GM12874 (cell line): ENCODE measurements at regions not wholly inside any gene's neighbourhood (a gene's known extent, or its start where the extent isn't known, plus 50 kb on each side); places are given as distances from the start of the nearest gene placed in this dataset.

Experiments
- TF ChIP-seq, protein P1 (sequence below): IDR thresholded peaks from 2 replicates; pipeline ENCODE4 v1.5.1; 2011; ENCODE audit warnings: low read depth, mild to moderate bottlenecking, control low read depth, low read length, moderate library complexity; ENCODE audit not compliant: insufficient read depth

DNA sequence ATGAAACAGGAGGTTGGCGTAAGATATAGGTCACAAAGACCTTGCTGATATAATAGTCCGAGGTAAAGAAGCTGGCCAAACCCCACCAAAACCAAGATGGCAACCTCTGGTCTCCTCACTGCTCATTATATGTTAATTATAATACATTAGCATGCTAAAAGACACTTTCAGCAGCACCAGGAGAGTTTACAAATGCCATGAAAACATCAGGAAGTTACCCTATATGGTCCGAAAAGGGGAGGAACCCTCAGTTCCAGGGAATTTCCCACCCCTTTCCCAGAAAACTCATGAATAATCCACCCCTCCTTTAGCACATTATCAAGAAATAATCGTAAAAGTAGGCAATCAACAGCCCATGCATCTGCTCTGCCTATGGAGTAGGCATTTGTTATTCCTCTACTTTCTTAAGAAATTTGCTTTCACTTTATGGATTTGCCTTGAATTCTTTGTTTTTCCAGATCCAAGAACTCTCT is 923.4 kb downstream of the QKI start:
- TF ChIP-seq, protein P1, sequence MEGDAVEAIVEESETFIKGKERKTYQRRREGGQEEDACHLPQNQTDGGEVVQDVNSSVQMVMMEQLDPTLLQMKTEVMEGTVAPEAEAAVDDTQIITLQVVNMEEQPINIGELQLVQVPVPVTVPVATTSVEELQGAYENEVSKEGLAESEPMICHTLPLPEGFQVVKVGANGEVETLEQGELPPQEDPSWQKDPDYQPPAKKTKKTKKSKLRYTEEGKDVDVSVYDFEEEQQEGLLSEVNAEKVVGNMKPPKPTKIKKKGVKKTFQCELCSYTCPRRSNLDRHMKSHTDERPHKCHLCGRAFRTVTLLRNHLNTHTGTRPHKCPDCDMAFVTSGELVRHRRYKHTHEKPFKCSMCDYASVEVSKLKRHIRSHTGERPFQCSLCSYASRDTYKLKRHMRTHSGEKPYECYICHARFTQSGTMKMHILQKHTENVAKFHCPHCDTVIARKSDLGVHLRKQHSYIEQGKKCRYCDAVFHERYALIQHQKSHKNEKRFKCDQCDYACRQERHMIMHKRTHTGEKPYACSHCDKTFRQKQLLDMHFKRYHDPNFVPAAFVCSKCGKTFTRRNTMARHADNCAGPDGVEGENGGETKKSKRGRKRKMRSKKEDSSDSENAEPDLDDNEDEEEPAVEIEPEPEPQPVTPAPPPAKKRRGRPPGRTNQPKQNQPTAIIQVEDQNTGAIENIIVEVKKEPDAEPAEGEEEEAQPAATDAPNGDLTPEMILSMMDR = no peak

DNA sequence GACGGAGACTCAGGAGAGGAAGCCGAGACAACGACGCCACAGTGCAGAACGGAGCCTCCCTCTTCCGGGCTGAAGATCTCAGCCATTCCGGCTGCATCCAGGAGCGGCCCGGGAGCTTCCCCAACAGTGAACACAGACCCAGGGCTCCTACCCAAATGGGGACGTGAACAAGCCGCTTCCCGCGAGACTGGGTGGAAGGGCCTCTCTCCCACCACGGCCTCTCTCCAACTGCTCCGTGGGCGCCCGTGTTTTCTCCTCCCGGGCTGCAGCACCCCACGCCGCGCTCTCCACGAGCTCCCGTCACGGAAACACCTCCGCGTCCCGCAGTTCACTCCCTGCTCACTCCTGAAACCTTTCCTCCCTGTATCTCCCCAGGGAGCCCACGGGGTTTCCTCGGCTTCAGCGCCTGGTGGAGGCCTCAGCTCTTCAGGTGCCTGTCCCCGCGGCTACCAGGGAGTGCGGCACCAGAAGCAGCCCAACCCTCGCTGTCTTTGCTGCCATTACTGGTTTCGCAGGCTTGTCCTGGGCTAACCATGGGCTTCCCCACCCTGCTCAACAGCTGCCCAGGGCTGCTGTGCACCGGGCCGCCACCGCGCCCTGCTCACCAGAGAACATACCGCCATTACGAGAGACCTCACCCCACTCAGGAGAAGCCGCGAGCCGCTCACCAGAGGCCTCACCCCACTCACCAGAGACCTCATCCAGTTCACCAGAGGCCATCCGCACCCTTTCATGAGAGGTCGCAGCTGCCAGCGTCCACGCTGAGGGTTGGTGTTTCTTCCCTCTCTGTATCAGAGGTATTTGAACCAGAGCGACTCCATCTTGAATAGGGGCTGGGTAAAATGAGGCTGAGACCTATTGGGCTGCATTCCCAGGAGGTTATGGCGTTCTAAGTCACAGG is 922.8 kb downstream of the QKI start:
- TF ChIP-seq, protein P1 = no peak

DNA sequence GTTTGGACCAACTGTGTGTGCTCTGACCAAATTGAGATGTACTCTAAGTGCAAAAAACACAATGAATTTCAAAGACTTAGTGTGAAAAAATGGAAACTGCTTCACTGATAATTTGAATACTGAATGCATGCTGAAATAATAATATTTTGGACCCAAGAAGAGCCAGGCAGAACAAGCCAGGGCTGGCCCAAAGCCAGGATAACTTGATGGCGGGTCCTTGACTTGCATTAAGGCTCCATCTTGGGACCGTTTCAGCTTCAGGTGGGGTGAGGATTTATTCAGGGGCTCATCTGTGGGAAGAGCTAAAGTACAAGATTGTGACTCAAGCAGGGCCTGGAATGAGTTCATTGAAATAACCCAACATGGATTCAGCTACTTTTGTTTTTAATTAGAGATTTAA is 921.9 kb downstream of the QKI start:
- TF ChIP-seq, protein P1 = no peak

DNA sequence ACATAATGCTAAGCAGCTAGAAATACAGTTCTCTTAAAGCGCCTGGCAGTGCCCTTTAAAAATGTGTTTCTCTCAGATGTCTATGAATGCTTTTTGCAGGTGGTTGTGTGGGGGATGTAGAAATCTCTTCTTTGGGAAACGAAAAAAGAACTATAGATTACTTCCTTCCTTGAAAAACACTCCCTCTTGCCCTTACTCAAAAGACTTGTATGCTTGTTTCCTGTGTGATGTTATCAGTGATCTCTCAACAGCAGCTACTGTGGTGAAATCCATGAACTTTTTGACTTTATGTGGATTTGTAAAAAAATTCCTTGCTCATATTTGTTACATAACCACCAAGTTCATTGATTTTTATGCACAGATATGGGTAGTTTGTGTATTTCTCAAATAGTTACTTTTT is 916.5 kb downstream of the QKI start:
- TF ChIP-seq, protein P1 = no peak

DNA sequence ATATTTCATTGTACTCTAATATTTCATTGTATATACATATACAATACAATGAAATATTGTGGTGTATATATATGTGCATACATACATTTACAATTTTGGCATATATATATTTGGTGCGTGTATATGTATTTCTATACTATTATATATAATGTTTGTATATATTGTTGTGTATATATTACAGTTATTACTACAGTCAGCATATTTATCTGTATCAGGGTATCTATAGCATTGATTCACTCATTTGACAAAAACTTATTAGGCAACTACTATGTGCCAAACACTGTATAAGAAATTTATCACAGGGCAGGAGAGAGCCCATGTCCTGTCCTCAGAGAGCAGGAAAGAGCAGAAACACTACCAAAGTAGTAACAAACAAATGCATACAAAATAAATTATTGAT is 910.6 kb downstream of the QKI start:
- TF ChIP-seq, protein P1 = no peak

DNA sequence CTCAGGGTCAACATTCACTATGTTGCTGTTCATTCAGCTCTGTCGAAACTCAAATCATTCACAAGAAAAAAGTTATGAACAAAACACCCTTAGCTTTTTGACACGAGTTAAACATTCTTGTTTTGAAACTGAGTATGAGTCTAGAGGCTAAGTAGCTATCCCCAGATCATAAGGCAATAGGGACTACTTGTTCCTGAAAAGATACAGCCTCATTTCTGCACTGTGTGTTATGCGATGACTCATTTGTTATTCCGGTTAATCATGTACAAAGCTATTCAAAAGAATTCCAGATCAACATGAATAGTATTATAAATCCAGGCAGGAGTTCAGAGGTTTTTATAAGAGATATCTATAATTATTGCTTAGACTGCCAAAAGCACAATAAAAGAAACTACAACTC is 908.0 kb downstream of the QKI start:
- TF ChIP-seq, protein P1 = no peak

DNA sequence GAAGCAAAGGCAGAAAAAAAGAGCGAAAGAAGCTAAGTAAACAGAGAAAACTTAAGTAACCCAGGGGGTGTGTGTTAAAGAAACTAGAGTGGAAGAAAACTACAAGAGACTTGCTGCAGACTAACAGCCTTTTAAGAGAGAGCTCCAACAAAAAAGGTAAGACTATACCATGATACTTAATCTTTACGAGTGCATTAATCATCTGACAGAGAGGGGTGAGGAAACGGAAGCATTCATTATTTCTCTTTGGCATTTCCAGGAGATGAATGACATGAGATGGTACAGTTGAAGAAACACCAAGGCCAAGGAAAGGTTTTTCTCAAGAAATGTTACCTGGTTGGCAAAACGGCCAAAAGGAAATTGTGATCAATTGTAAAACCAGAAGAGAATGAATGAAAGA is 906.8 kb downstream of the QKI start:
- TF ChIP-seq, protein P1 = no peak
